HEK293 (cell line): ENCODE measurements at regions not wholly inside any gene's neighbourhood (a gene's known extent, or its start where the extent isn't known, plus 50 kb on each side); places are given as distances from the start of the nearest gene placed in this dataset.

Experiments
- CTCF ChIP-seq: fragments of 450-650 bp; formaldehyde crosslinking; IDR thresholded peaks from 2 replicates; pipeline ENCODE4 v1.5.1; 2016; ENCODE audit warnings: missing biosample characterization, missing genetic modification characterization
- YY2 ChIP-seq: fragments of 450-650 bp; formaldehyde crosslinking; IDR thresholded peaks from 2 replicates; pipeline ENCODE4 v1.5.1; 2016; ENCODE audit warnings: missing biosample characterization, missing genetic modification characterization
- ZNF266 ChIP-seq: fragments of 450-650 bp; formaldehyde crosslinking; IDR thresholded peaks from 2 replicates; pipeline ENCODE4 v1.5.1; 2016; ENCODE audit warnings: missing biosample characterization, missing genetic modification characterization, low read depth
- ZNF274 ChIP-seq, 2 experiments: fragments of 200-500 bp in 1 of 2; fragments of 450-650 bp in 1 of 2; sonication (Bioruptor generic) in 1 of 2; formaldehyde crosslinking in 1 of 2; IDR thresholded peaks; 2 replicates each; pipeline versions ENCODE4 v1.5.1 to v1.6.1; 2014 to 2016; ENCODE audit warnings: borderline replicate concordance in 1 of 2, inconsistent platforms in 1 of 2, low read length in 1 of 2, missing biosample characterization in 1 of 2, missing genetic modification characterization in 1 of 2
- ZNF302 ChIP-seq: fragments of 450-650 bp; formaldehyde crosslinking; IDR thresholded peaks from 2 replicates; pipeline ENCODE4 v1.5.1; 2016; ENCODE audit warnings: missing biosample characterization, missing genetic modification characterization, low read depth
- ZNF623 ChIP-seq: fragments of 450-650 bp; formaldehyde crosslinking; IDR thresholded peaks from 2 replicates; pipeline ENCODE4 v1.5.1; 2016; ENCODE audit warnings: missing biosample characterization, missing genetic modification characterization
- ZSCAN18 ChIP-seq: fragments of 450-650 bp; formaldehyde crosslinking; IDR thresholded peaks from 2 replicates; pipeline ENCODE4 v1.5.1; 2016; ENCODE audit warnings: missing biosample characterization, missing genetic modification characterization

- no peak for TF ChIP-seq CTCF (tag by site-specific recombination)
- no peak for TF ChIP-seq ZNF623 (tag by site-specific recombination)
- TF ChIP-seq YY2 (tag by site-specific recombination) = no peak
- TF ChIP-seq ZNF266 (tag by site-specific recombination) = no peak
- no peak for TF ChIP-seq ZNF274 (IDR thresholded peaks at IDR 0.05; ENCODE audit: low read length)
- no peak for TF ChIP-seq ZNF274 (tag by site-specific recombination; IDR thresholded peaks at IDR 0.05; ENCODE audit: borderline replicate concordance)
- no peak for TF ChIP-seq ZNF302 (tag by site-specific recombination)
- TF ChIP-seq ZSCAN18 (tag by site-specific recombination) = no peak
Measured at GRCh38 chr1:70843452-70843851, 204.2 kb downstream of the PTGER3 start.
